ENCODE measurements at regions not wholly inside any gene's neighbourhood (a gene's known extent, or its start where the extent isn't known, plus 50 kb on each side); places are given as distances from the start of the nearest gene placed in this dataset.

- TF ChIP-seq CTCF (conservative IDR thresholded peaks at IDR 0.05 in 1 of 2, IDR thresholded peaks at IDR 0.05 in 1 of 2; ENCODE audit: extremely low read depth in 1 of 2, insufficient read depth in 1 of 2, low read depth in 1 of 2, low read length in 2 of 2) (no peak), EZH2 (IDR thresholded peaks at IDR 0.05; ENCODE audit: borderline replicate concordance, low read length) (no peak)
These were observed 157.9 kb downstream of the LRRC30 start for GRCh38 chr18:7388741-7389140.
